Thoracic aorta (tissue), 2 donors: ENCODE measurements at regions not wholly inside any gene's neighbourhood (a gene's known extent, or its start where the extent isn't known, plus 50 kb on each side); places are given as distances from the start of the nearest gene placed in this dataset.
A peak's percentile ranks its signal among the peaks of the same experiment; 100 is the strongest.

Experiments
- ATAC-seq: fragments of 150-250 bp; one replicate; pipeline ENCODE4 v1.8.0; 2017; ENCODE audit warnings: low read depth; ENCODE audit not compliant: insufficient number of reproducible peaks, low FRiP score
- DNase-seq: peaks from one replicate; pipeline ENCODE4 v3.0.0-alpha.2; 2020; ENCODE audit warnings: low spot score
- H3K27ac ChIP-seq, 2 donors: fragments of 200-600 bp; sonication (generic); 1 replicate in 1 of 2; 2 replicates in 1 of 2; pipeline ENCODE4 v1.5.1; 2016; ENCODE audit warnings: mild to moderate bottlenecking in 2 of 2, moderate library complexity in 2 of 2
- H3K27me3 ChIP-seq: fragments of 200-600 bp; sonication (generic); replicated peaks from 2 replicates; pipeline ENCODE4 v1.6.0; 2016; ENCODE audit warnings: mild to moderate bottlenecking; ENCODE audit not compliant: insufficient read depth
- H3K36me3 ChIP-seq: fragments of 200-600 bp; sonication (generic); one replicate; pipeline ENCODE4 v1.5.1; 2016
- H3K4me1 ChIP-seq, 2 donors: fragments of 200-600 bp; sonication (generic); 1 replicate in 1 of 2; 2 replicates in 1 of 2; pipeline versions ENCODE4 v1.5.1 to v1.6.0; 2016; ENCODE audit warnings: low read depth in 2 of 2, mild to moderate bottlenecking in 1 of 2; ENCODE audit not compliant: control insufficient read depth in 1 of 2
- H3K4me3 ChIP-seq: fragments of 200-600 bp; sonication (generic); 2 replicates; pipeline ENCODE4 v1.5.1; 2016; ENCODE audit warnings: mild to moderate bottlenecking
- H3K9me3 ChIP-seq: fragments of 200-600 bp; sonication (generic); 2 replicates; pipeline ENCODE4 v1.5.1; 2016
- CTCF ChIP-seq: fragments of 200-600 bp; sonication (generic); IDR thresholded peaks from one replicate; pipeline ENCODE4 v1.5.1; 2019; ENCODE audit warnings: antibody characterized with exemption

GRCh38 chr6:126113261-126113660 is 126.9 kb downstream of the TRMT11 start:
- H3K36me3 ChIP-seq: no peaks in the 10 kb centered on the region
- ATAC-seq (no peak), DNase-seq (no peak)
- H3K4me3 ChIP-seq: no peak overlapping the region
- peaks cover 2 to 8% of the 10 kb centered on the region in 2 donors for H3K4me1 ChIP-seq
- no peak overlapping the region for H3K27ac ChIP-seq
- no peaks in the 10 kb centered on the region for H3K27me3 ChIP-seq
- H3K9me3 ChIP-seq: no peaks in the 10 kb centered on the region
- TF ChIP-seq CTCF: no peak

- Histone ChIP-seq H3K9me3 (no peaks in the 10 kb centered on the region), H3K4me1 (peaks cover 0 to 7% of the 10 kb centered on the region in 2 donors), H3K27ac (no peak overlapping the region), H3K36me3 (no peaks in the 10 kb centered on the region), H3K4me3 (no peak overlapping the region), H3K27me3 (no peaks in the 10 kb centered on the region)
- DNase-seq: no peak
- ATAC-seq: no peak
- no peak for TF ChIP-seq CTCF
Observed at GRCh38 chr6:126117251-126117650, 130.9 kb downstream of the TRMT11 start.

- no peaks in the 10 kb centered on the region for H3K27me3 ChIP-seq
- peak overlapping the region; percentile 21 for H3K4me3 ChIP-seq
- DNase-seq (no peak), ATAC-seq (no peak)
- TF ChIP-seq CTCF: no peak
- H3K27ac ChIP-seq: peak overlapping the region in 1 of 2 donors; percentile 39
- peaks cover 0 to 3% of the 10 kb centered on the region in 2 donors for H3K4me1 ChIP-seq
- no peaks in the 10 kb centered on the region for H3K36me3 ChIP-seq
- no peaks in the 10 kb centered on the region for H3K9me3 ChIP-seq
Observed at GRCh38 chr6:126118058-126118755, 131.9 kb downstream of the TRMT11 start.

GRCh38 chr6:126118936-126119335 is 132.6 kb downstream of the TRMT11 start:
- Histone ChIP-seq H3K4me3 (peak overlapping the region; percentile 21), H3K27ac (peak overlapping the region in 1 of 2 donors; percentile 39), H3K36me3 (no peaks in the 10 kb centered on the region), H3K4me1 (peaks cover 0 to 3% of the 10 kb centered on the region in 2 donors), H3K9me3 (no peaks in the 10 kb centered on the region), H3K27me3 (no peaks in the 10 kb centered on the region)
- TF ChIP-seq CTCF: no peak
- no peak for ATAC-seq
- DNase-seq: no peak

- ATAC-seq: no peak
- Histone ChIP-seq H3K27me3 (no peaks in the 10 kb centered on the region), H3K36me3 (no peaks in the 10 kb centered on the region), H3K27ac (no peak overlapping the region), H3K4me1 (peaks cover 0 to 1% of the 10 kb centered on the region in 2 donors), H3K4me3 (no peak overlapping the region), H3K9me3 (no peaks in the 10 kb centered on the region)
- TF ChIP-seq CTCF: no peak
- DNase-seq: no peak
Observed at GRCh38 chr6:126123226-126123625, 136.9 kb downstream of the TRMT11 start.
